Activated T-helper 2 cell treated with anti-CD3 and anti-CD28 coated beads, Interferon-gamma antibody, Interleukin-2, Interleukin-4, amounts not matched to agents 10 μg/mL and 5 μg/mL and 100 μg/mL, durations not matched to agents 14 hours and 24 hours and 36 hours (primary cell): ENCODE measurements at regions not wholly inside any gene's neighbourhood (a gene's known extent, or its start where the extent isn't known, plus 50 kb on each side); places are given as distances from the start of the nearest gene placed in this dataset.

Experiments
- DNase-seq: peaks from one replicate; pipeline ENCODE4 v3.0.0; 2021; ENCODE audit warnings: low spot score
- H3K27ac Mint-ChIP-seq: one replicate; pipeline ENCODE4 v1.8.0; 2021; ENCODE audit warnings: mixed read lengths
- H3K27me3 Mint-ChIP-seq: one replicate; pipeline ENCODE4 v1.8.0; 2021; ENCODE audit warnings: low read depth, mixed read lengths
- H3K36me3 Mint-ChIP-seq: one replicate; pipeline ENCODE4 v1.8.0; 2021; ENCODE audit warnings: low read depth, mixed read lengths
- H3K4me1 Mint-ChIP-seq: one replicate; pipeline ENCODE4 v1.8.0; 2021; ENCODE audit warnings: low read depth, mixed read lengths
- H3K4me3 Mint-ChIP-seq: one replicate; pipeline ENCODE4 v1.8.0; 2021; ENCODE audit warnings: low read depth, mild to moderate bottlenecking, moderate library complexity, mixed read lengths
- H3K9me3 Mint-ChIP-seq: one replicate; pipeline ENCODE4 v1.8.0; 2021; ENCODE audit warnings: mixed read lengths
- intact Hi-C: fragments of 100-400 bp; cut with micrococcal nuclease; formaldehyde crosslinking; loops from one replicate; pipeline ENCODE4 v1.15.1; 2023

DNA sequence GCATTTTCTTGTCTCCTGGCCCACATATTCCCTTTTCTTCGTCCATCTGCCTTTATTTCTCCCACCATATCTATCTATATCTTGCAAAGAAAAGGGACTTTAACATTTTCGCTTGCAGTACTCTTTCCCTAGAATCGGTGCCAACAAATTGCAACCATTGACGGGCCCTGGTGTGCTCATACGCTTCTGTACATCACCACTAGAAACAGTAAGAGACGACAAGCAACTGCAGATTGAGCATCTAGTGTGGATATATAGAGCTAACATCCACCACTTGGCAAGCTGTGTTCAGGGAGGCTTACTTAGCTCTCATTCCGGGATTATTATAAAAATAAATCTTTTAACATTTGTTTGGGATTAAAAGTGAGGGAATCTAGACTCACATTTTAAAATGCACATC is 230.8 kb upstream of the PKN2 start:
- no peak overlapping the region for H3K27ac Mint-ChIP-seq
- H3K9me3 Mint-ChIP-seq = no peaks in the 10 kb centered on the region
- no peaks in the 10 kb centered on the region for H3K36me3 Mint-ChIP-seq
- H3K27me3 Mint-ChIP-seq = no peaks in the 10 kb centered on the region
- no peak for DNase-seq
- H3K4me3 Mint-ChIP-seq = no peak overlapping the region
- intact Hi-C loops = no loop called here
- H3K4me1 Mint-ChIP-seq = no peaks in the 10 kb centered on the region

DNA sequence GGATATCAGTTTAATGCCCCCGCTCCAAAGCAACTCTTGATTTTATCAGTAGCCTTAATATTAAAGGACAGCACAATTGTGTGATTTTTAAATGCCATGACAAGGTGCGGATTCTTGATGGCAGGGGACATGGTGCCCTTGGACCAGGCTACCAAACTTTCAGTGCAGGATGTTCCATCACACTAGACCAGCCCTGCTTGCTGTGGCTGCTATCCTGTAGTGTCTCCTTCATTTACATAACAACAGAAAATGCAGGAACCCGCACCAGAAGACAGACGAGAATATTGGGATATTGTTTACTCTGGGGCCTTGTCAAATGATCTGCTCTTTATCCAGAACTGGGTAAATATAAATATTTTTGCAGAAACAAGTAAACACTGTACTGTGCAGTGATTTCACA is 229.3 kb upstream of the PKN2 start:
- DNase-seq = no peak
- Mint-ChIP-seq H3K9me3 (no peaks in the 10 kb centered on the region), H3K27ac (no peak overlapping the region), H3K4me3 (no peak overlapping the region), H3K36me3 (no peaks in the 10 kb centered on the region), H3K27me3 (peaks cover 1% of the 10 kb centered on the region), H3K4me1 (no peaks in the 10 kb centered on the region)
- intact Hi-C loops = no loop called here

DNA sequence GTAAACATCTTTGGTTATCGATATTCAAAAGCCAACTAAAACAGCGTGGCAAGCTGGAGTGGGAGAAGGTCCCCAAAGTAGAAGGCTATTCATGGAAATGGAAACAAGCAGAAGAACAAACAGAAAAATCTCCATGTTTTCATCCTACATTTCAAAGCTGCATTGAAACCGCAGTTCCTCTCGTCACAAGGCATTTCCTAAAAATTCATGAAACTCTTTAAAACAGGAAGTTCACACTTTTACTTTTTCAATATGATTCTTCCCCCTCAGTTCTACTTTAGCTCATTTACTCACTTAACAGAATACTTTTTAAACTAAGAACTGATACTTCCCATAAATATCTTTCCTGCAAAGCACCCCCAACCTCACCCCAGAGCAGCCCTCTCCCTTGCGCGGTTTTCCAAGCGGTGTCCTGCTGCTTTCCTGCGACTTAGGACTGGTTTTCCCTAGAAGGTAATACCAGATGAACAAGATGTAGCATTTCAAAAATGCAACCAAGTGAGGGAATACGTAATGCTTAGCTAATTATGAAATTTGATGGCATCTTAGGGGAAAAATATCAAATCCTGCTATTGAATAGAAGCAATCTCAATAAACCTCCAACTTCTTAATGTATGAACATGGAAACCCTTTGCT is 228.3 kb upstream of the PKN2 start:
- Mint-ChIP-seq H3K36me3 (no peaks in the 10 kb centered on the region), H3K4me3 (no peak overlapping the region), H3K27ac (no peak overlapping the region), H3K4me1 (no peaks in the 10 kb centered on the region), H3K27me3 (peaks cover 1% of the 10 kb centered on the region), H3K9me3 (no peaks in the 10 kb centered on the region)
- DNase-seq = no peak
- intact Hi-C loops = no loop called here

DNA sequence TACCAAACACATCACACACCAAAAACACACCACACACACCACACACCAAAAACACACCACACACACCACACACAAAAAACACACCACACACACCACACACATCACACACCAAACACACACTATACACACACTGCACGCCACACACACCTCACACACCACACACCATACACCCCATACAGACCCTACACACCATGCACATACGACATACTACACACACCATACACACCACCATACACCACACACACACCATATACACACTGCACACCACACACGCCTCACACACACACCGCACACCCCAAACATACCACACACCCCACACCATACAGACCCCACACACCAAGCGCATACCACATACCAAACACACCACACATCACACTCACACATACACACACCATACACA is 226.9 kb upstream of the PKN2 start:
- DNase-seq = no peak
- Mint-ChIP-seq H3K27me3 (peaks cover 11% of the 10 kb centered on the region), H3K4me3 (no peak overlapping the region), H3K27ac (no peak overlapping the region), H3K36me3 (no peaks in the 10 kb centered on the region), H3K9me3 (no peaks in the 10 kb centered on the region), H3K4me1 (no peaks in the 10 kb centered on the region)
- intact Hi-C loops = no loop called here

DNA sequence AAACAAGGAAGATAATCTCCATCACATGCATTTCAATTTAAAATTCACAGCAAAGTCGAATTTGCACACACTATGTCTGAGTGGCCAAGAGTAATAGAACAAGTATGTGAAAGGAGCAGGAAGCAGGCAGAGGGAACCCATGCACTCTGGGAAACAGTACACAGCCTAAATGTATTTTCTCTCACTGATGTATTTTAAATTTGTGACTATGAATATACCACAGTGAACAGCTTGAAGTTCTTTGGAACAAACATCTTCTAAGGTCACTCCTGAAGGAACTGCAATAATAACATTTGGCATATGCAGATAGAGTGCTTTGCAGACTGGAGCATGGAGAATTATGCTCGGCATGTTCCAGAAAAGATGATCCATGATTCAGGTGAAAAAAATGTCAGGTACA is 223.1 kb upstream of the PKN2 start:
- no peak overlapping the region for H3K27ac Mint-ChIP-seq
- H3K36me3 Mint-ChIP-seq = no peaks in the 10 kb centered on the region
- DNase-seq = no peak
- intact Hi-C loops = no loop called here
- H3K9me3 Mint-ChIP-seq = no peaks in the 10 kb centered on the region
- peaks cover 28% of the 10 kb centered on the region for H3K27me3 Mint-ChIP-seq
- no peak overlapping the region for H3K4me3 Mint-ChIP-seq
- no peaks in the 10 kb centered on the region for H3K4me1 Mint-ChIP-seq

DNA sequence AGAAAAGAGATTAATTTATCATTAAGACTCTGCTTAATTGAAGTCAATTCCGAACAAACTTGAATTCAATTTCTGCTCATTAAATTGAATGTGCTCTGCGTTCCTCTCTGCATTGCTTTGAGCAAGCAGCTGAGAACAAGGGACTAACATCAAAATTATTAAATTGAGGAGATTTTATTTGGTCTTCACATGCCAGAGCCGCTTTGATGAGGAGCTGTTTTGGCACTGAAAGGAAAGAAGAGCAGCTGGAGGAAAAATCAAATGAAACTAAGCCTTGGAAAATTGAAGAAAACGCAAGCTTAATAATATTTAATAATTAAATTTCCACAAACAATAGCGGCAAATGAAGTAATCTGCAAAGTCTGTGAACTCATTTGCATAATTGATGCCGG is 222.0 kb upstream of the PKN2 start:
- no peaks in the 10 kb centered on the region for H3K36me3 Mint-ChIP-seq
- H3K4me3 Mint-ChIP-seq = no peak overlapping the region
- no peaks in the 10 kb centered on the region for H3K4me1 Mint-ChIP-seq
- intact Hi-C loops = no loop called here
- H3K9me3 Mint-ChIP-seq = no peaks in the 10 kb centered on the region
- H3K27me3 Mint-ChIP-seq = peaks cover 28% of the 10 kb centered on the region
- H3K27ac Mint-ChIP-seq = no peak overlapping the region
- no peak for DNase-seq

DNA sequence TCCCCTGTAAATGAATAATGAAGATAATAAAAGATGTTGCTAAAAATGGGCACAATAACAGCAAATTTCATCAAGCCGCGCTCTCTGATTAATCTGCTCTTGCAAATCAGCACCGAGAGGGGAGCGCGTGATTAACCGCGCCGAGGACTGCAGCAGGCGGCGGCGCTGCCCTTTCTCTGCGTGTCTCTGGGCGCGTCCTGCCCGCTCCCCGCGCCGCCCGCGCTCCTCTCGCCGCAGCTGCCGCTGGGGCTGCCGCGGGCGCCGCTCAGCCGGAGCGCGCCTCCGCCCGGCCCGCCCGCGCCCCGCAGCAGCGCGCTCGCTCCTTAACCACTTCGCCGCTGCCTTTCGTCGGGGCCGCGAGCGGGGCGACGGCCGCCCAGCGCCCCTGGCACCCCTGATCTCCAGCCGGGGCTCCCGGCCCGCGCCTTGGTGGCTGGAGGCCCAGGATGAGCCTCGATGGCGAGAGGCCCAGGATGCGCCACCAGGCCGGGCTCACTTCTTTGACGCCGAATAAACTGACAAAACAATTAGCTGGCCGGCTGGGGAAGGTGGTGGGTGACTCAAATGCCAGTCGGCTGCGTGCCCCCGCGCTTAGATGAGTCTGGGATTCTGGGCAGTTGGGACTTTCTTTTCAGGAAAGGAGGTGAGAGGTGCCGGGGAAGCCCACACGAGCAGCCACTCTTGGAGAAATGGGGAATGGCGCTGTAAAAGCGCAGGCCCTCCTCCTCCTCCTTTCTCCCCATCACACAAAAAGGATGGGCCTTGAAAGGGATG is 221.4 kb upstream of the PKN2 start:
- no peaks in the 10 kb centered on the region for H3K9me3 Mint-ChIP-seq
- H3K27ac Mint-ChIP-seq = no peak overlapping the region
- no peaks in the 10 kb centered on the region for H3K4me1 Mint-ChIP-seq
- intact Hi-C loops = no loop called here
- no peaks in the 10 kb centered on the region for H3K36me3 Mint-ChIP-seq
- no peak overlapping the region for H3K4me3 Mint-ChIP-seq
- H3K27me3 Mint-ChIP-seq = peaks cover 28% of the 10 kb centered on the region
- DNase-seq = no peak

DNA sequence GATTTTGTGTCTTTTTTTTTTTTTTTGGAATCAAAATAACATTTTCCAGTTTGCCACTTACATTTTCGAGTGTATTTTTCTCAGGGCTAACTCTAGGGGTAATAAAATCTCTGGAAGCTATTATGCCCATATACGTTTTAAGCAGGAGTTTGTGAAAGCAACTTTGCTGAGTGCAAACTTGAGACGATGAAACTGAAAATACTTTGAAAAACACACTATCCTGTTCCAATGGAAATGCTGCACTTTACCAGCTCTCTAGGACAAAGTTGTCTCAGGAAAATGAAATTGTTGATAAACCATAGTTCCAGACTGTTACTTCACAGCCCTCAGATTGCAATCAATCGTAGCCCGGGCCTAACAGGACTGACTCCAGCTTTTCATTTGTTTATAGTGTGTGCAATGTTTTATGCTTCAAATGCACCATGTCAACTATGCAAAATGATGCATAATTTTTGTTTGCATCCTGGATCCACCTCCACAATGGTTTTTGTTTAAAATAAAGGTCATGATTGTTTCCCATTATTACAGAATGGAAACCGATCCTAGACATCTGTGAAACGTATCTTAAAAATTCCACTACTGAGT is 220.6 kb upstream of the PKN2 start:
- intact Hi-C loops = no loop called here
- H3K9me3 Mint-ChIP-seq = no peaks in the 10 kb centered on the region

DNA sequence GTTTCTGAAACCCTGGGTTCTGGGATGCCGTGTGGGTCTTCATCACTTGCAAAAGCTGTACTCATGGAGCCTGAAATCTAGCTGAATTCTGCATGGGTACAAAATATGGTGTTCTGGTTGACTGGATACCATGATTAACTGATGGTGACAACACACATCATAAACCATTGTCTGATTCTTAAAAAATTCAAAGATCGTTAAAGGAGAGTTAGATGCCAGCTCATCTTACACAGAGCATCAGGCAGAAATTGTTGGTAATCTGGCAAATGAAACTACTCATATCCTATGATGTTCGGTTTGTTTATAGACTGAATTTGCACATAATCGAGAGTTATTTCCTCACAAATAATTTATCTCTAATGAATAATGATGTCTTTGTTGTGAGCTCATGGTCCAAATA is 218.1 kb upstream of the PKN2 start:
- Mint-ChIP-seq H3K9me3 (no peaks in the 10 kb centered on the region), H3K27me3 (peaks cover 25% of the 10 kb centered on the region), H3K4me3 (no peak overlapping the region), H3K27ac (no peak overlapping the region), H3K36me3 (no peaks in the 10 kb centered on the region), H3K4me1 (no peaks in the 10 kb centered on the region)
- intact Hi-C loops = no loop called here
- no peak for DNase-seq

More for the DNA sequence above, 220.6 kb upstream of the PKN2 start:
- no peak overlapping the region for H3K4me3 Mint-ChIP-seq
- no peaks in the 10 kb centered on the region for H3K36me3 Mint-ChIP-seq
- DNase-seq = no peak
- peaks cover 28% of the 10 kb centered on the region for H3K27me3 Mint-ChIP-seq
- no peaks in the 10 kb centered on the region for H3K4me1 Mint-ChIP-seq
- no peak overlapping the region for H3K27ac Mint-ChIP-seq

DNA sequence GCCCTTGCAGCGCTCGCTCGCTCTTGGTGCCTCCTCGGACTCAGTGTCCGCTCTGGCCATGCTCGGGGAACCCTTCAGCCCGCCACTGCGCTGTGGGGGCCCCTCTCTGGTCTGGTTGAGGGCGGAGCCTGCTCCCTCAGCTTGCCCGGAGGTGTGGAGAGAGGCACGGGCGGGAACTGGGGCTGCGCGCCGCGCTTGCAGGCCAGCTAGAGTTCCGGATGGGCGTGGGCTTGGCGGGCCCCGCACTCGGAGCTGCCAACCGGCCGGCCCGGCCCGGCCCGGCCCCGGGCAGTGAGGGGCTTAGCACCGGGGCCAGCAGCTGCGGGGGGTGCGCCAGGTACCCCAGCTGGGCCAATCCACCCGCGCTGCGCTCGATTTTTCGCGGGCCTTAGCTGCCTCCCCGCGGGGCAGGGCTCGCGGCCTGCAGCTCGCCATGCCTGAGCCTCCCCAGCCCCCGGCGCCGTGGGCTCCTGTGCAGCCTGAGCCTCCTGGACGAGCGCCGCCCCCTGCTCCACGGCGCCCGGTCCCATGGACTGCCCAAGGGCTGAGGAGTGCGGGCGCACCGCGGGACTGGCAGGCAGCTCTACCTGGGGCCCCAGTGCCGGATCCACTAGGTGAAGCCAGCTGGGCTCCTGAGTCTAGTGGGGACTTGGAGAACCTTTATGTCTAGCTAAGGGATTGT is 217.0 kb upstream of the PKN2 start:
- Mint-ChIP-seq H3K4me1 (no peaks in the 10 kb centered on the region), H3K27me3 (peaks cover 18% of the 10 kb centered on the region), H3K9me3 (no peaks in the 10 kb centered on the region), H3K4me3 (no peak overlapping the region), H3K27ac (no peak overlapping the region), H3K36me3 (no peaks in the 10 kb centered on the region)
- intact Hi-C loops = no loop called here
- no peak for DNase-seq

DNA sequence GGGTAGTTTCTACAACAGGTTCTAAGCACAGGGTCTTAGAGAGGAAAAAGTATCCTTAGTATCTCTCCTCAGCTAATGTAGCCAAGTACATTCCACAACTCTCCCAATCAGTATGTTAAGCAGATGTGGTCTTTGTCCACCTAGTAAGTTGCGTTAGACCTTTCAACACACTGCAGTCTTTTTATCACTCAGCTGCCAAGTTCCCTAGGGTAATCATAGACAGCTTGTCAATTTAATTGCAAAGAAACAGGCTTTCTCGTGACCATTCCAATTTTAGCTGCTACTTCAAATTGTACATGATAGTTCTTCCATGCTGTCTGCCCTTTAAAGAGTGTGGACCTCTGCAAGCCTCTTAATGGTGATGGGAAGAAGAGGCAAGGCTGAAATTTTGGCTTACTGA is 211.8 kb upstream of the PKN2 start:
- Mint-ChIP-seq H3K27ac (no peak overlapping the region), H3K4me3 (no peak overlapping the region), H3K36me3 (no peaks in the 10 kb centered on the region), H3K27me3 (no peaks in the 10 kb centered on the region), H3K9me3 (no peaks in the 10 kb centered on the region), H3K4me1 (no peaks in the 10 kb centered on the region)
- DNase-seq = no peak
- intact Hi-C loops = no loop called here

DNA sequence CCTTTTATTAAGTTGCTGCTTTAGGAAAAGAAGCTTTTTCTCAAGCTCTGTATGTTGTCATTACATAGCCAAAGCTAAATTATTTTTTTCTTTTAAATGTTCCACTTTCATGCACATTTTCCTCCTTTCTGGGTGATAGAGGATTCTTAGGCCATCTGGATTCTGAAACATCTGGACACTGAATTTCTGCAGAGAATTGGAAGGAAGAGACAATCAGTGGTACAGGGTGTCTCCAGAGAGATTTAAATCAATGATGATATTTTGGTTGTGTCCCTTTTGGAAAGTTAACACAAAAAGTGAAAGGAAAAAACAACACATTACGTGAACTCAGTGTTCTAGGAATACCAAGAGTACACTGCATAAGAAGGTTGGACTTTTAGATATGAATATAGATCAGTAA is 211.4 kb upstream of the PKN2 start:
- H3K36me3 Mint-ChIP-seq = no peaks in the 10 kb centered on the region
- no peak overlapping the region for H3K4me3 Mint-ChIP-seq
- DNase-seq = no peak
- no peaks in the 10 kb centered on the region for H3K27me3 Mint-ChIP-seq
- no peaks in the 10 kb centered on the region for H3K9me3 Mint-ChIP-seq
- no peak overlapping the region for H3K27ac Mint-ChIP-seq
- intact Hi-C loops = no loop called here
- H3K4me1 Mint-ChIP-seq = no peaks in the 10 kb centered on the region
